Caco-2 (cell line): ENCODE measurements at regions not wholly inside any gene's neighbourhood (a gene's known extent, or its start where the extent isn't known, plus 50 kb on each side); places are given as distances from the start of the nearest gene placed in this dataset.

Source experiments
- BruUV-seq: library from RNA; stranded (reverse); fragments of 400-500 nt; replicated peaks from 2 replicates; lab custom pipeline; 2021; lab: Mats Ljungman, UMichigan
- CTCF ChIA-PET: fragments of 300-600 bp; sonication (Branson Sonifier 250); formaldehyde crosslinking; loops from one replicate; lab custom pipeline; 2022; ENCODE audit warnings: antibody characterized with exemption; lab: Charles Lee
- POLR2A ChIA-PET: fragments of 300-600 bp; sonication (Branson Sonifier 250); formaldehyde crosslinking; loops from one replicate; lab custom pipeline; 2022; ENCODE audit warnings: antibody characterized with exemption; lab: Charles Lee
- DNase-seq, 2 experiments: peaks; one replicate each; pipeline versions ENCODE4 v3.0.0 to v3.0.0-alpha.2; 2020 to 2022
- H3K27me3 ChIP-seq: replicated peaks from 2 replicates; pipeline ENCODE4 v1.6.0; 2011; ENCODE audit warnings: low read length; ENCODE audit not compliant: control insufficient read depth, insufficient read depth
- H3K36me3 ChIP-seq: 2 replicates; pipeline ENCODE4 v1.5.1; 2011; ENCODE audit warnings: low read length; ENCODE audit not compliant: control insufficient read depth, insufficient read depth
- H3K4me1 ChIP-seq: fragments of 250-450 bp; sonication (Bioruptor Pico); 2 replicates; pipeline ENCODE4 v1.5.1; 2020; ENCODE audit warnings: mild to moderate bottlenecking
- H3K4me3 ChIP-seq: 2 replicates; pipeline ENCODE4 v1.5.1; 2011; ENCODE audit warnings: low read depth, mild to moderate bottlenecking, control low read depth, low read length
- H3K9me3 ChIP-seq: fragments of 250-450 bp; sonication (Bioruptor Pico); 2 replicates; pipeline ENCODE4 v1.5.1; 2020; ENCODE audit warnings: mild to moderate bottlenecking, moderate library complexity
- H3K27ac Mint-ChIP-seq: one replicate; pipeline ENCODE4 v1.8.0; 2022; ENCODE audit warnings: mixed read lengths; ENCODE audit not compliant: unreplicated experiment
- H3K27me3 Mint-ChIP-seq: one replicate; pipeline ENCODE4 v1.8.0; 2022; ENCODE audit warnings: mixed read lengths; ENCODE audit not compliant: insufficient read depth, unreplicated experiment
- H3K36me3 Mint-ChIP-seq: one replicate; pipeline ENCODE4 v1.8.0; 2022; ENCODE audit warnings: mild to moderate bottlenecking, mixed read lengths; ENCODE audit not compliant: insufficient read depth, unreplicated experiment
- H3K4me1 Mint-ChIP-seq: one replicate; pipeline ENCODE4 v1.8.0; 2022; ENCODE audit warnings: low read depth, mixed read lengths; ENCODE audit not compliant: unreplicated experiment
- H3K4me3 Mint-ChIP-seq: one replicate; pipeline ENCODE4 v1.8.0; 2022; ENCODE audit warnings: mild to moderate bottlenecking, moderate library complexity, mixed read lengths; ENCODE audit not compliant: unreplicated experiment
- H3K9me3 Mint-ChIP-seq: one replicate; pipeline ENCODE4 v1.8.0; 2022; ENCODE audit warnings: mixed read lengths; ENCODE audit not compliant: unreplicated experiment
- CTCF ChIP-seq, 2 experiments: fragments of 200-600 bp in 1 of 2; IDR thresholded peaks; 1 replicate in 1 of 2; 2 replicates in 1 of 2; pipeline versions ENCODE4 v1.5.1 to v1.8.0; 2011 to 2022; ENCODE audit warnings: antibody characterized with exemption in 1 of 2, control low read depth in 1 of 2, inconsistent platforms in 1 of 2, low read depth in 1 of 2, low read length in 1 of 2, mild to moderate bottlenecking in 1 of 2, moderate library complexity in 1 of 2; ENCODE audit not compliant: insufficient read depth in 1 of 2, severe bottlenecking in 1 of 2, unreplicated experiment in 1 of 2
- intact Hi-C: fragments of 100-400 bp; cut with micrococcal nuclease; formaldehyde crosslinking; loops from one replicate; pipeline ENCODE4 v1.10.0; 2022; ENCODE audit not compliant: unreplicated experiment

DNA sequence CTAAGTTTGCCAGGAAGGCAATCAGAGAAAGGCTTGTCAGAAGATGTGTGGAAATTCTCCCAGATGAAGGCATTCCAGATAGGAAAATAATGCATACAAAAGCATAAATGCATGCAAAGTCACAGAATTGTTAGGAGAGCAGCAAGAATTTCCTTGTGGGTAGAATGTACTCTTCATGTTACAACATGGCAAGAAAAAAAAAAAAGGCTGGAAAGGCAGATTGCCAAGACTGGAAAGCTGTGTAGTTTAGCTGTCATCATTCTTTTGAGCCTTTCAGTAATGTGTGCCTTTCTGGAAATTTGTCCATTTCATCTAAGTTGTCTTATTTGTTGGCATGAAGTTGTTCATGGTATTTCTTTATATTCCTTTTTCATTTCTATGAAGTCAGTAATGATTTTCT is 71.0 kb upstream of the EFCAB3 start:
- H3K4me3 Mint-ChIP-seq, result no peak overlapping the region
- 0 out of 2 replicates have a peak, but pooled peaks cover 6% of the 10 kb centered on the region for H3K9me3 ChIP-seq
- H3K9me3 Mint-ChIP-seq, result peaks cover 8% of the 10 kb centered on the region
- BruUV-seq, result no TSS peak
- no peak for DNase-seq
- ChIA-PET POLR2A (no interaction called here), CTCF (interaction anchor here (0.8 kb wide), 1 partner anchor 200 kb away, joined by 5 read pairs; no protein-coding TSS in a partner anchor)
- no peak overlapping the region for H3K4me3 ChIP-seq
- no peak overlapping the region for H3K27ac Mint-ChIP-seq
- peaks cover 28% of the 10 kb centered on the region for H3K4me1 Mint-ChIP-seq
- no peak for TF ChIP-seq CTCF (IDR thresholded peaks at IDR 0.05; ENCODE audit: insufficient read depth in 1 of 2, low read depth in 1 of 2, low read length in 1 of 2, severe bottlenecking in 1 of 2, unreplicated experiment in 1 of 2)
- no peaks in the 10 kb centered on the region for H3K36me3 Mint-ChIP-seq
- no peaks in the 10 kb centered on the region for H3K27me3 ChIP-seq
- H3K27me3 Mint-ChIP-seq, result no peaks in the 10 kb centered on the region
- H3K4me1 ChIP-seq, result peaks cover 26% of the 10 kb centered on the region
- H3K36me3 ChIP-seq, result no peaks in the 10 kb centered on the region
- intact Hi-C loops, result no loop called here

- Histone ChIP-seq H3K9me3 (0 out of 2 replicates have a peak, but pooled peaks cover 6% of the 10 kb centered on the region), H3K4me1 (peaks cover 26% of the 10 kb centered on the region), H3K27me3 (no peaks in the 10 kb centered on the region), H3K36me3 (no peaks in the 10 kb centered on the region), H3K4me3 (no peak overlapping the region)
- Mint-ChIP-seq H3K36me3 (no peaks in the 10 kb centered on the region), H3K4me3 (peak overlapping the region; percentile 46), H3K9me3 (peaks cover 8% of the 10 kb centered on the region), H3K27ac (peak overlapping the region; percentile 72), H3K4me1 (peaks cover 28% of the 10 kb centered on the region), H3K27me3 (no peaks in the 10 kb centered on the region)
- CTCF ChIA-PET, result interaction anchor here (0.5 to 0.6 kb wide), 2 partner anchors 172 to 242 kb away, joined by 4 read pairs; no protein-coding TSS in a partner anchor
- TF ChIP-seq CTCF (IDR thresholded peaks at IDR 0.05; ENCODE audit: insufficient read depth in 1 of 2, low read depth in 1 of 2, low read length in 1 of 2, severe bottlenecking in 1 of 2, unreplicated experiment in 1 of 2), result no peak
- POLR2A ChIA-PET, result no interaction called here
- intact Hi-C loops, result no loop called here
- BruUV-seq, result no TSS peak
- DNase-seq, result peak; percentile 66 to 67
These were observed 73.2 kb upstream of the EFCAB3 start for GRCh38 chr17:62307196-62307595.

DNA sequence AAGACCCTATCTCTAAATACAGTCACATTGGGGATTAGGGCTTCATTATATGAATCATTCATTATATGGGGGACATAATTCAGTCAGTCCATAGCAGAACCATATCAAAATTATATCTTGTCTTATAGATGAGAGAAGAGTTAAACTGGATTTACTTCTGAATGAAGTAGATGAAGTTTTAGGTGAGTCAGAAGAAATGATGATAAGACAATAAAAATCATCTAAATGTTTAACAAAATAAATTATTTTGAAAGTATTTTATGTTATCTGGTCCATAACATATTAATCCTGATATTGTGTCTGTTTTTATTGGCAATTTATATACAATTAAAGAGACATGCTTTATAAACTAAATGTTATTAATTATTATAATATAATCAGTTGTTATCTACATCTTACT is 76.9 kb upstream of the EFCAB3 start:
- CTCF ChIA-PET, result no interaction called here
- Histone ChIP-seq H3K4me3 (no peak overlapping the region), H3K4me1 (peaks cover 17% of the 10 kb centered on the region), H3K36me3 (no peaks in the 10 kb centered on the region), H3K9me3 (no peaks in the 10 kb centered on the region), H3K27me3 (no peaks in the 10 kb centered on the region)
- Mint-ChIP-seq H3K27ac (no peak overlapping the region), H3K36me3 (no peaks in the 10 kb centered on the region), H3K4me1 (peaks cover 19% of the 10 kb centered on the region), H3K9me3 (no peaks in the 10 kb centered on the region), H3K27me3 (no peaks in the 10 kb centered on the region), H3K4me3 (no peak overlapping the region)
- POLR2A ChIA-PET, result no interaction called here
- no TSS peak for BruUV-seq
- no peak for TF ChIP-seq CTCF (IDR thresholded peaks at IDR 0.05; ENCODE audit: insufficient read depth in 1 of 2, low read depth in 1 of 2, low read length in 1 of 2, severe bottlenecking in 1 of 2, unreplicated experiment in 1 of 2)
- intact Hi-C loops, result no loop called here
- DNase-seq, result no peak
